ENCODE measurements at regions not wholly inside any gene's neighbourhood (a gene's known extent, or its start where the extent isn't known, plus 50 kb on each side); places are given as distances from the start of the nearest gene placed in this dataset.
"Not testable (repeated sequence)": the region's sequence is repeated elsewhere in the genome, so short reads cannot be mapped to it uniquely, and the experiment has no call there.

DNA sequence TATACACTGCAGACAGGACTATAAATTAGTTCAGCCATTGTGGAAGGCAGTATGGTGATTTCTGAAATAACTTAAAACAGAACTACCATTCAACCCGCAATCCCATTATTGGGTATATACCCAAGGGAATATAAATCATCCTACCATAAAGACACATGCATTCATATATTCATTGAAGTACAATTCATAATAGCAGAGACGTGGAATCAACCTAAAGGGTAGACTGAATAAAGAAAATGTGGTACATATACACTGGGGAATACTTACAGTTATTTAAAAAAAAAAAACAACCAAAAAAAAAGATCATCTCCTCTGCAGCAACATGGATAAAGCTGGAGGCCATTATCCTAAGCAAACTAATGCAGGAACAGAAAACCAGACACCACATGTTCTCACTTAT is 473.9 kb downstream of the TRHDE start:
- no peak overlapping the region for H3K4me3 ChIP-seq (ENCODE audit: low read depth, low read length)
- TF ChIP-seq MYC (IDR thresholded peaks at IDR 0.05; ENCODE audit: low read depth, low read length) (no peak), POLR2A (IDR thresholded peaks at IDR 0.05; ENCODE audit: extremely low read depth, insufficient read length) (no peak)
- TF ChIP-seq, protein P1, sequence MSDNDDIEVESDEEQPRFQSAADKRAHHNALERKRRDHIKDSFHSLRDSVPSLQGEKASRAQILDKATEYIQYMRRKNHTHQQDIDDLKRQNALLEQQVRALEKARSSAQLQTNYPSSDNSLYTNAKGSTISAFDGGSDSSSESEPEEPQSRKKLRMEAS (IDR thresholded peaks at IDR 0.05; ENCODE audit: low read depth, low read length) = no peak
- TF ChIP-seq, protein P2, sequence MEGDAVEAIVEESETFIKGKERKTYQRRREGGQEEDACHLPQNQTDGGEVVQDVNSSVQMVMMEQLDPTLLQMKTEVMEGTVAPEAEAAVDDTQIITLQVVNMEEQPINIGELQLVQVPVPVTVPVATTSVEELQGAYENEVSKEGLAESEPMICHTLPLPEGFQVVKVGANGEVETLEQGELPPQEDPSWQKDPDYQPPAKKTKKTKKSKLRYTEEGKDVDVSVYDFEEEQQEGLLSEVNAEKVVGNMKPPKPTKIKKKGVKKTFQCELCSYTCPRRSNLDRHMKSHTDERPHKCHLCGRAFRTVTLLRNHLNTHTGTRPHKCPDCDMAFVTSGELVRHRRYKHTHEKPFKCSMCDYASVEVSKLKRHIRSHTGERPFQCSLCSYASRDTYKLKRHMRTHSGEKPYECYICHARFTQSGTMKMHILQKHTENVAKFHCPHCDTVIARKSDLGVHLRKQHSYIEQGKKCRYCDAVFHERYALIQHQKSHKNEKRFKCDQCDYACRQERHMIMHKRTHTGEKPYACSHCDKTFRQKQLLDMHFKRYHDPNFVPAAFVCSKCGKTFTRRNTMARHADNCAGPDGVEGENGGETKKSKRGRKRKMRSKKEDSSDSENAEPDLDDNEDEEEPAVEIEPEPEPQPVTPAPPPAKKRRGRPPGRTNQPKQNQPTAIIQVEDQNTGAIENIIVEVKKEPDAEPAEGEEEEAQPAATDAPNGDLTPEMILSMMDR (IDR thresholded peaks at IDR 0.05; ENCODE audit: low read depth, low read length) = no peak
- DNase-seq (ENCODE audit: low read depth) = no peak

DNA sequence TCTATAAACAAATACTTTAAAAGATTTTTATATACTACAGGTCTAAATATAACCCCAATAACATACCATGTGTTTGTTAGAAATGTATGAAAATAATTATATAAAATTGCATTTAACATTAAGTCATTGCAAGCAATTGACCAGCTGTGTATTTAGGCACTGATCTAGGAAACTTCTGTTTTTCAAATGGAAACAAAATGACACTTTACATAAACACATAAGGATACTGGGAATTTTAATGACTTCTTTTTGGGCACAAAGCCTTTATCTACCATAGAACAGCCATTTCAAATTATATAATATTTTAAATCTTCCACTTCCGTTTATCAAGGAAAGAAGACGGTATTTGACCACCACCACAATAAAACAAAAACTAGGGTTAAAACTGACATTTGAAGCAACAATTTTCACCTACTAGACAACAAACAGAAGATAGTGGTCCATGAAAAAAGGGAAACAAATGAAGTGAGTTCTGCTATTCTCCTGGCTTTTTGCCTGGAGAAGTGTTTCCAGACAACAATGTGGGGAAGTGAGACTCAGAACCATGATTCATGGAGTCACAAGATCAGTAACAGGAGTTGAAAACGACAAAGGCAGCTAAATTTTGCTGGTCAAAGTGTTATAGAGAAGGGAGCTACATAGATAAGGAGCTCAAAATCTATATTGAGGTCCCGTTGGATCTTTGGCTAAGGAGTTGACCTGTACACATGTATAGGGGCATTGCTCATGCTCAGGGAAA is 475.1 kb downstream of the TRHDE start:
- DNase-seq (ENCODE audit: low read depth) = no peak
- H3K4me3 ChIP-seq (ENCODE audit: low read depth, low read length) = no peak overlapping the region
- TF ChIP-seq POLR2A (IDR thresholded peaks at IDR 0.05; ENCODE audit: extremely low read depth, insufficient read length) (no peak), MYC (IDR thresholded peaks at IDR 0.05; ENCODE audit: low read depth, low read length) (no peak)
- TF ChIP-seq, protein P1 (IDR thresholded peaks at IDR 0.05; ENCODE audit: low read depth, low read length) = no peak
- TF ChIP-seq, protein P2 (IDR thresholded peaks at IDR 0.05; ENCODE audit: low read depth, low read length) = no peak

DNA sequence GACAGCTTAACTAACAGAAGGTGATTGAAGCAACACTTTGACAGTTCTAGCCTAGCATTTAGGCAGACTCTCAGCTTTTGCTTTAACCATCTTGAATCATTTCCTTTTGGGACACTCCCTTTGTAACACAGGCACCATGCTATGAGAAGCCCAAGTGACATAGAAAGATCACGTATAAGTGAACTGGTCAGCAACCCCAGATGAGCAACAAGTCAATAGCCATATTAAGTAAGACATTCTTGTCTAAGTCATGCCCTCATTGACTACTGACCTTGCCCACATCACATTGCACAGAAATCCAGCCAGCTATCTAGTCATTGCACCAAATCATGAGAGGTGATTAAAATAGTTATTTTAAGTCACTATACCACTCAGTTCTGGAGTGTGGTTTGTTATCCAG is 476.8 kb downstream of the TRHDE start:
- no peak for DNase-seq (ENCODE audit: low read depth)
- H3K4me3 ChIP-seq (ENCODE audit: low read depth, low read length) = no peak overlapping the region
- TF ChIP-seq, protein P2 (IDR thresholded peaks at IDR 0.05; ENCODE audit: low read depth, low read length) = no peak
- TF ChIP-seq POLR2A (IDR thresholded peaks at IDR 0.05; ENCODE audit: extremely low read depth, insufficient read length) (no peak), MYC (IDR thresholded peaks at IDR 0.05; ENCODE audit: low read depth, low read length) (no peak)
- TF ChIP-seq, protein P1 (IDR thresholded peaks at IDR 0.05; ENCODE audit: low read depth, low read length) = no peak

DNA sequence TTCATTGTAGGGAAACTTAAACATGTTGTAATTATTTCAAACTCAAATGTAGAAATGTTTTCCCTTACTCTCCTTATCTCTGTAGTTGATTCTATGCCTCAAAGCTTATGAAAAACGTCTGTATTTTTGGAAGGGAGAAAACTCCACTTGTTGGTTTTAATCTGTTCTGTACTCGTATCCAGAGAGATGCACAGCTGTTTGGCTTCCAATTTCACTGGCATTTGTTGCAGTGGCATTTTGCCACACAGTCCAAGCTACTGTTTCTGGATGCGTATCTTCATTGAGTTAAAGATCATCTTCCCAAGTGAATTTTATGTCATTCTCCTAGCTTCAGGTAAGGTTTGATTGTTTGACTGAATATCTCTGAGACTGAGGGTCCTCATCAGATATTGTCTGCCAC is 481.4 kb downstream of the TRHDE start:
- TF ChIP-seq POLR2A (IDR thresholded peaks at IDR 0.05; ENCODE audit: extremely low read depth, insufficient read length) (no peak), MYC (IDR thresholded peaks at IDR 0.05; ENCODE audit: low read depth, low read length) (no peak)
- TF ChIP-seq, protein P2 (IDR thresholded peaks at IDR 0.05; ENCODE audit: low read depth, low read length) = no peak
- TF ChIP-seq, protein P1 (IDR thresholded peaks at IDR 0.05; ENCODE audit: low read depth, low read length) = no peak
- no peak for DNase-seq (ENCODE audit: low read depth)
- no peak overlapping the region for H3K4me3 ChIP-seq (ENCODE audit: low read depth, low read length)

DNA sequence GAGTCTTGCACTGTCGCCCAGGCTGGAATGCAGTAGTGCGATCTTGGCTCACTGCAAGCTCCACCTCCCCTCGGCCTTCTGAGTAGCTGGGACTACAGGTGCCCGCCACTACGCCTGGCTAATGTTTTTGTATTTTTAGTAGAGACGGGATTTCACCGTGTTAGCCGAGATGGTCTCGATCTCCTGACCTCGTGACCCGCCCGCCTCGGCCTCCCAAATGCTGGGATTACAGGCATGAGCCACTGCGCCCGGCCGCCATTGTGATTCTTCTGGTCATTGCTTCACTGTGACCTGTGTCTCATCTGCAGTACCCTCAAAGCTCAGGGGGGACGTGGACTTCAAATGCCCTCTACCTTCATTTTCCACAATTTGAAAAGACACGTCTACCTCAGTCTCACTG is 481.9 kb downstream of the TRHDE start:
- not testable (repeated sequence) for H3K4me3 ChIP-seq (ENCODE audit: low read depth, low read length); DNase-seq (ENCODE audit: low read depth)

DNA sequence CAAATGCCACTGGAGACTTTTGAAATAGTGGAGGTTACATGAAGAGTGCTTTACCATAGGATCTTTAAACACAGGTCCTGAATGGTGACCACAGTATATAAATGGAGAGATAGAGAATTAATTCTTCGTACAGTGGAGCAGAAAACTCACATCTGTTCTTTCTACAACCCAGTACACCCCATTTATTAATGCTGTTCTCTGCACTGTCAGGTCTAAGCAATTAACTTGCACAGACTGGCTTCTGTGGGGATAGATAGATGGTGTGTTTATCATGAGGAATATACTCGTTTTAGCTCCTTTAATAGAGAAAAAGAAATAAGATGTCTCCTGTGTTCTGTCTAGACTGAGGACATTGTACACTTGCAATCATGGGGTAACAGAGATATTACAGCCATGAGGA is 494.3 kb downstream of the TRHDE start:
- TF ChIP-seq, protein P1 (IDR thresholded peaks at IDR 0.05; ENCODE audit: low read depth, low read length) = no peak
- TF ChIP-seq, protein P2 (IDR thresholded peaks at IDR 0.05; ENCODE audit: low read depth, low read length) = no peak
- TF ChIP-seq POLR2A (IDR thresholded peaks at IDR 0.05; ENCODE audit: extremely low read depth, insufficient read length) = no peak
- no peak for TF ChIP-seq MYC (IDR thresholded peaks at IDR 0.05; ENCODE audit: low read depth, low read length)
- no peak overlapping the region for H3K4me3 ChIP-seq (ENCODE audit: low read depth, low read length)
- DNase-seq (ENCODE audit: low read depth) = no peak
